HG03439 (cell line): ENCODE measurements at regions not wholly inside any gene's neighbourhood (a gene's known extent, or its start where the extent isn't known, plus 50 kb on each side); places are given as distances from the start of the nearest gene placed in this dataset.
A peak's percentile ranks its signal among the peaks of the same experiment; 100 is the strongest.
"Not testable (repeated sequence)": the region's sequence is repeated elsewhere in the genome, so short reads cannot be mapped to it uniquely, and the experiment has no call there.

Experiments used
- ATAC-seq: cut with Tn5 transposase; IDR thresholded peaks from one replicate; pipeline ENCODE4 v1.9.1; 2021; ENCODE audit warnings: mild to moderate bottlenecking, moderate library complexity; ENCODE audit not compliant: unreplicated experiment

DNA sequence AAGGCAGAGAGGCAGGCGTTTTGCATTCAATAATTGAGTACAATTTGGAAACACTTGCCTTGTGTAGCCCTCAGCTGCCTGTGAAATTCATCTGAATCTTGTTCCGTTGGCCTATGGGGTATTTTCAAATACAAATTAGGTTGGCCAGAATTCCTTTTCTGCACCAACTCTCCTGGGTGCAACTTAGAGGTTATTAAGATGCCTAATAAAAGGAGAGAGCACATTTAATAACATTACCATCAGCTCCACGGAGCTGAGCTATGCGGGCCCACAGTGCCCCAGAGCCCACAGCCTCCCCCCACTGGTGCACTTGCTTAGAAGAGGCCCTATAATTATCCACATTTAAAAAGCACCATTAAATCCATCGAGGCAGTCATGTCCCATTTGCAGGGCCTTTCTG is 367.6 kb upstream of the CLINT1 start:
- ATAC-seq: no peak

DNA sequence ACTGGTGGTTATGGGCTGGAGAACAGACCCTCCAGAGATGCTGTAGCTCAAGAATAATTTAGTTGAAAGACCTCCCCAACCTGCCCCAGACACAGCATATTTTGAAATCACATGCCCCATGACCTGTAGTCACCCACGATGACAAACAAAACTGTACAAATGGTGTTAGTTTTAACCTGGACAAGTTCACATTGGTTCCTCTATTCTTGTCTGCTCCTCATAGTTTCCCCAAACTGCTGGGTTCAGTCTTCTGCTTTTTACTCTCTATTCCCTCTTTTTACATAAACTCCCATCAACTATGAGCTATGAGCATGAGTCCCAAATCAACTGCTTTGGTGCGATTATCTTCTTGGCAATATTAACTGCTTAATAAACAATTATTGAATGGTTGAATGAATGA is 365.3 kb upstream of the CLINT1 start:
- ATAC-seq: no peak

DNA sequence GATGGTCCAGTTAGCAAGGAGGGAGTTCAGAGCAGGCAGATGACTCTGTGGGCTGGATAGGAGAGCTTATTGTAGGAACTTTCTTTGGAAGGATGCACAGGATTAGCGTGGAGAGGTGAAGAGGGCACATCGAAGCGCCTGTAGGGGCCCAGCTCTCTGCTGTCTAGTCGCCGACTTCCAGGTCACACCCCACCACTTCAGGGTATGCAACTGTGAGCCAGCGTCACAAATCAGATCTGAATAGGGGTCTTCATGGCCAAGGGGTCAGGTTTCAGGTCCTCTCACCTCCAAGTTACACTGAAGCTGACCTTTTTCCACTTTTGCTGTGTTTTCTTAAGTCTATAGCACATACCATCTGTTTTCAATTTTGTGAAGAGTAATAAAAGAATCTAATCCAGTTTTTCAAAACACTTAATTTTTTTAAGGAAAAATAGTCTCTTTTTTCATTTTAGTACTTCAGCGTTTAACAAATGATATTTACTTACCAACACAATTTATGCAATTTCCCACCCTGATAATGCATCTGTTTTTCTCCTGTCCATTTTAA is 364.2 kb upstream of the CLINT1 start:
- no peak for ATAC-seq

DNA sequence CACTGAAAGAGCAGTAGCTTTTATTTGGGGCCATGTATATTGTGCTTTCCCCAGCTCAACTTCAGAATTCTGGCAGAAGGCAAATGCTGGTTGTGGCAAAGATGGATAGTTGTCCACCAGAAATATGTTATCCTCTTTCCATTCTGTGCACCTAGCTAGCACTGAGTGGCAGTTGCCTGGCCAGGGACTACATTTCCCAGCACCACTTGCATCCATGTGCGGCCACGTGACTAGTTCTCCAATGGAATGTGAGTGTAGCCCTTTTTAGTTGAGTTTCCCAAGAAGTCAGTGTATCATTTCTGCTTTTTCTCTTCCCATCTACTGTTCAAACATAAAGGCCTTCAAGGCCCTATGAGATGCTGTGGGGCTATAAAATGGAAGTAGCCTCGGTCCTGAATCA is 354.0 kb upstream of the CLINT1 start:
- no peak for ATAC-seq

DNA sequence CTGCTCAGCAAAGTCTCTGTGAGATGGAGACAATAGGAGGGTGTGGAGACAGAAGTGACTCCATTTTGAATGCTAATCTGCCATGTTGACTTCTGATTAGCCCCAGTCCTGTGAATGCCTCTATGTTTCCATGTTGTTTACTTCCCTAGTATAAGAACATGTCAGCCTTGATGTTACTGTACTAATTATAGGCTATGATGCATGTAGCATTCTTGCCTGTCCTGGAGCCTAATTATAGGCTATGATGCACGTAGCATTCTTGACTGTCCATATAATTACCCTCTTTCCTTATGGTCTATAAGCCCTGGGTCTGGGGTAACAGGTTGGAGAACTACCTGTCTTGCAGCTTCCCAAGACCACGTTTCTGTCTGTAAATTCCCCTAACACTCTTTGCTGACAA is 353.3 kb upstream of the CLINT1 start:
- ATAC-seq: no peak

DNA sequence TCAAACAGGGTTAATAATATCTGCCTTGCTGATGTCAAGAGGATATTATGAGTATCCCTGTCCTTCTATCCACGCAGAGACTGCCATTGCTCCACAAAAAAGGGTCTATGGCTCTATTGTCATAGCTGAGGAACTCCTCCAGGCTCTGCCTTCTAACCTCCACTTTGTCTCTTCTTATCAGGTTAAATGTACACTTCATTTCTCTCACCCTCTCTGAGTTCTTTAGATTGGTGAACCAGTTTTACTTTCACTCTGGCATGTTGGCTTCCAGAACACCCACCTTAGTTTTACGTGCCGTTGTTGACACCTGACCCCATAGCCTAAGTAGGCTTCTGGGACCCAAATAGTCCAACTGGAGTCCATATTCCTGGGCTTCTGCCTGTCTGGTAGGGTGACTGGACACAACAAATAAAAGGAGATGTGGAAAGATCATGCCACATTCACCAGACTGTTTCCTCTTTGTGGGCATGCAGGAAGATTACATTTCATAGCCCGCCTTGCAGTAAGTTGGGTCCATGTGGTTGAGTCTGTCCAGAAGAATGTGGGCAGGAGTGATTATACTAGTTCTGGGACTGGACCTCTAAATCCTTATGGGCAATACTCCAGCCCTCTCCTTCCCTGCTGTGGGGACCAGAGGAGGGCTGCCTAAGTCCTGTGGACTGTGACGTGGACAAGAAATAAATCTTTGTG is 350.4 kb upstream of the CLINT1 start:
- no peak for ATAC-seq

DNA sequence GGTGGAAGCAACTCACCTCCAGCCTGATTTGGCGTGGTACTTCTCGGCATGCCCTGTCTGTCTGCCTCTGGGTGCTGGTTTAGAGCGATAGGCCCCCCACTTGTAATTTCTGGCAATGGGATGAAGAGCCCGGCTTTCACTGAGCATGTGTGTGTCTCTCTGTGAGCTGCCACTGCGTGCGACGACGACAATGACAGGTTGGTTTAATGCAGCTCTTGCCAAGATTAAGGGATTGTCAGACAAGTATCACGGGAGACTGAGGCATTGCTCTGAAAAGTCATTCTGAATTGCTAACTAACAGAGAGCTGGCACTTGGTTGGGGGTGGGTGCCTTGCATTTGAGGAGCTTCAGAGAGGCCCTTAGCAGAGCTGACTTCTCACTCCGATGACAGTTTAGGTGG is 348.8 kb upstream of the CLINT1 start:
- ATAC-seq: no peak

DNA sequence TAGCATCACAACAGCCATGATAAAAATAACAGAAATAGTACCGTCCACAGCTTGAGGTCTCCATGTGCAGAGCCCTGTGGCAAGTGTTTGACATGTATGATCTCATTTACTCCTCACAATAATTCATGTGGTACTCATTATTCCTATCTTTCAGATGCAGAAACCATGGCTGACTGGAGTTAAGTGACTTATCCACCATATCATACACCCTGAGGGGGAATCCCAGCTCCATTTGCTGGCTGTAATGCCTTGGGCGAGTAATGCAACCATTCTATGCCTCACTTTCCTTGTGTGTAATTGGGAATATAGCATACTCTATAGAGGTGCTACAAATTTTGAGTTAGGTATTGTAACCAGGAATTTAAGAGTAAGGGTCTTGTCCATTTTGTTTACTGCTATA is 347.0 kb upstream of the CLINT1 start:
- no peak for ATAC-seq

DNA sequence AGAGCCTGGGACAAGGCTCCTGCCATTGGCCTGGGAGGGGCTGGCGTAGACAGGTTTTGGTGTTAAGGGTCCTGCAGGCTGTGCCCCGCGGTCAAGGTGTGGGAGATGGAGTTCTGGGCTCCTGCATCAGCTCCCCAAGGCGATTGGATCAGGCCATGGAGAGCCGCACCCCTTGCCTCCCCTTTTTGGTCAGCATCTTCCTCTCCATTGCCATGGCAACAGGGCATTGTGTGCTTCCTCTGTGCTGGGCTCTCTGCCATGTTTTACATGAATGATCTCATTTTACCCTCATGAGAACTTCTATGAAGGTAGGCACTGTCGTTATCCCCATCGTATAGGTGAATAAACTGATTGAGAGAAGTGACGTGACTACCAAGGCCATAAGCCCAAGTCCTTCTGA is 344.3 kb upstream of the CLINT1 start:
- no peak for ATAC-seq

DNA sequence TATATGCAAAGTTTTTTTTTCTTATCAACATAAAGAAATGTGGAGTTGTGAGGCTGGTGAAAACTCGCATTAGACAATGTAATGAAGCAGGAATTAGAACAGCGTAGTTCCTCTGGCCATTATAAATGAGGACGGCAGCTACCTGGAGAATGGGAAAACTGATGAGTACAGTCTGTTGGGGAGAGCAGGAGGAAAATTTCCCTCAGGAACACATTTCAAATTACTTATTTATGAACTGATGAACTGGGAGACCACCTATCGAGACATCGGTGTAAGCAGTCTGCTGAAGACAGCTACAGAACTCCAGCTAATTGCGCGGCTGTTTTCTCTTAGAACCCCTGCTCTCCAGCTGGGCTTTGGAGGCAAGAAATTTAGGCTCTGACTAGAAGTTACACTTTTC is 343.9 kb upstream of the CLINT1 start:
- no peak for ATAC-seq

DNA sequence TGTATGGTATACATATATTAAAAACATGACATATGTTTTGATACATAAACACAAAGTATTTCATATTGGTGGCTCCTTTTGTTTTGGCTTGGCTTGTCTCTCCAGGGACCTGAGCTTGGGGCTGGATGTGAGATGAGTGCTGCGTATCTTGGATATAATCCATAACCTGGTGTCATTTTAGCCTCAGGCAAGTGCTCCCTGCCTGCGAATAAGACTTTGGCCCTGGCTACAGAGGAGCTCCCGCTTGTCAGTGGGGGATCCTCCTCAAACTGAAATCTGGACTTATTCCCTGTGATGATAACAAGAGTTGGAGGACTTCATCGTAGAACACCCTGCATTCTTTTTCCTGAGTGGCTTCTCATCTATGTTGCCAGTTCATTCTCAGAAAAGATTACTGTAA is 341.7 kb upstream of the CLINT1 start:
- ATAC-seq: no peak

DNA sequence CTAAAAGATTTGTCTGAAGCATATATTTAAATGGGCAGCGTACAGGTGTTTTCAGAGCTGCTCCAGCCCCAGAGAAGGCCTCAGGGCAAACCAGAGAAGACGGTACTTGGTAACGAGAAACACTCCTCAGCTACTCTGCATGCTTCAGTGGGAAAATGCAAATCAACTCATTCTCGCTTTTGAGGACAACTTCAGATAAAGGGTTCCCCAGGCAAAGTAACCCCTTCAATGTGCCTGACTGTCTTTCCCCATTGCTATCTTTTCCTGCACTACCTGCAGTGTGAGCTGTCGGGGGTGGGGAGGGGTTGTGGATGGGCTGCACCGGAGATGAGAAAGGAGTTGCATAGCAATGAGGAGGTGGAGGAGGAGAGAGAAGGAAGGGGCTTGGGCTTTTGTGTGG is 339.7 kb upstream of the CLINT1 start:
- peak; percentile 93 for ATAC-seq

DNA sequence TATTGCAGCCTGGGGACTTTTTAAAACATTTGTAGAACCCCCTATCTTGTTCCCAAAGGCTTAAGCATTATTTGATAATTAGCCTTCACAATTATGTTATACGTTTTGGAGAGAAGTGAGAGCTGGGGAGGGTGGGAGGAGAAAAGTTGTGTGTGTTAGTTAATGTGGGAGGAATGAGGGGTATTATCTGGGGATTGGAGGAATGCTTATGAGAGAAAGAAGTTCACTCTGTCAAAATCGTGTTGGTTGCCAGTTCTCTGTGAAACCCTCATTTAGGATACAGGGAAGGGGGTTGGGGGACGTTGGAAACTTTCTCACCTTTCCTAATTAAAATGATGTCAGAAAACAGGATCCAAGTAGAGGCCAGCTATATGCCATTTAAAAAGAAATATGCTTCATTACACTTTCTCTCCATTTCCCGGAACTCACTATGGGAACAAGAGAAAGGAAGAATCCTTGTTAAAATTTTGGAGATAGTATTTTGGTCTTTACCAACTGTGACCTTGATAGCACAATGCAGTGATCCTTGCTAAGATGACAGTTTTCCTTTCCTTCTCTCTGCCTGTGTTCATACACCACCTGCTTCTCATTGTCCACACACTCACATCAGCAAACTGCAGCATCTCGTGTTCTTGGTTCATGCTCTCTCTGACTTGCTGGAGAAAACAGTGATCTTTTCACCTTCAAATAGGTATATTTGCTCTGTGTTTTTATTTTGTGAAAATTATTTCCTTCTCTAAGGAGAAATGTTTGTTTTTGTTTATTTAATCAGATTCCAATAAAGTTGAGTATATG is 336.7 kb upstream of the CLINT1 start:
- no peak for ATAC-seq

DNA sequence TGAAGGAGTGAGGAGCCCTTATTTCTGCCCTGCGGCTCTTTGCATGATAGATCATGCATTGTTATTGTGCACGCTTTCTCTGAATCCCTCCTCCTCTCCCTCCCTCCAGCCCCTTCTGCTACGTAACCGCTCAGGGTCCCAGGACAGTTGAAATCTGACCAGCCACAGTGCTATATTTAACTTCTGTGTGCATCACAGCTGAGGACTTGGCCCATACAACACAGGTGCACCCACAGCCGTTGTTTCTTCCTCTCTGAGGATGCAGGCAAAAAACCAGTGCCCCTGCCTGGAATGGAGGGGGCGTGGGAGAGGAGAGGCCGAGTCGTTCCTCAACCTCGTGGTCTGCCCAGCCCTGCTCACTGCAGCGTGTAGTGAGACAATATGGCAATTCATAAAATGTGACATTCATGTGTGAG is 335.6 kb upstream of the CLINT1 start:
- ATAC-seq: no peak

DNA sequence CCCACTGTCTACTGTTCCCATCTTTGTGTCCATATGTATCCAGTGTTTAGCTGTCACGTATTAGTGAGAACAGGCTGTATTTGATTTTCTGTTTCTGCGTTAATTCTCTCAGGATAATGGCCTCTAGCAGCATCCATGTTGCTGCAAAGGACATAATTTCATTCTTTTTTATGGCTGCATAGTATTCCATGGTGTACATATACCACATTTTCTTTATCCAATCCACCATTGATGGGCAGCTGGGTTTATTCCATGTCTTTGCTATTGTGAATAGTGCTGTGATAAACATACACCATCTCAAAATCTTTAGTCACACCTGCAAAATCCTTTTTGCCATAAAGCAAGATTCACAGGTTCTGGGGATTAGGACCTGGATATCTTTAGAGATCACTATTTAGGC is 334.4 kb upstream of the CLINT1 start:
- ATAC-seq: not testable (repeated sequence)

DNA sequence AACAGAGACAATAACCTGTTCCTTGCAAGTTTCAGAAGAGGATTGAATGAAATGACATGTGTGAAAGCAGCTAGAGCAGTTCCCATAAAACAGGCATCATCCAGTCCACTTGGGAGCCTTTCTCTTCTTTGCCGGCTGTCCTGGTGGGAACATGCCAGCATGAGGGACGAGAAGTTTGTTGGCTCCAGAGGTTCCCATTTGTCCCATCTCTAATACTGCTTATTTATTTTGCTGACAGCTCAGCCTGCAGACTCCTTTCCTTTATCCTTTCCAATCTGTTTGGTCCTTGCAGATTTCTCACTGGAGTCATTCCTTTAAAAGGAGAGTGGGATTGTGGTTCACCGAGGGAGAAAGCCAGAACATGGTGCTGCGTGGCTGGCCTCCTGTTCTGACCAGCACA is 321.5 kb upstream of the CLINT1 start:
- ATAC-seq: no peak

DNA sequence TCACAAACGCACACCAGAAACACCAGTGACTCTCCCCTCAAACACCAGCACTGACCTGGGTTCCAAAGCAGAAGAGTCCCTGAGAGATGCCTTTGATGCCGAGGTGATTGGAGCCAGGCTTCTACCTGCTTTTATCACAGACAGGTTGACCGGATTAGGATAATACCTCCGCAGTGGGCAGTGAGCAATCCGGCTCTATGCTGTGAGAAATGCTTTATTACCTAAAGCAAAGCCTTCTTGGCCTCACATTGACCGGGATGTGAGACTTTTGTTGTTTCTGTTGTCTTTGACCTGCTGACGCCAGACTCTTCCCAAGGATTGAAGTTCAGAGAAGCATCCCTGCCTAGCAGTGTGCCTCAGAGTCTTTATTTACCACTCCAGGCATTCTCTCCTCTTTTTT is 320.3 kb upstream of the CLINT1 start:
- ATAC-seq: no peak

DNA sequence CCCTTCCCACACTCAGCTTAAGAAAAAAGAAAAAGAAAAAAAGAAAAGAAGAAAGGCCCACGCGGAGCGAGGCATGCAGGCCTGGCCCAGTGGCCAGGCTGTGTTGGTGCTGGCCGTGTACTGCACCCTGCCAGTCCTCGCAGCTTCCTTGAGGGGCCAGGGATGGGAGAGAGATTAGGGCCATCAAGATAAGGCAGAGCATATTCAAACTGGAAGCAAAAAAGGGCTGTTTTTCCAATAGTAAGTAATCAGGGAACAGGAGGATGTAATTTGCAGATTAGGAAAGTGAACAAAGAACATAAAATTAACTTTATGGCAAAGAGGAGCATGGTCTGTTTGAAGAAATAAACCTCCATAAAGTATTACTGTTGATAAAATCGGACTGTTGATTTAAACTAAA is 319.6 kb upstream of the CLINT1 start:
- ATAC-seq: no peak

DNA sequence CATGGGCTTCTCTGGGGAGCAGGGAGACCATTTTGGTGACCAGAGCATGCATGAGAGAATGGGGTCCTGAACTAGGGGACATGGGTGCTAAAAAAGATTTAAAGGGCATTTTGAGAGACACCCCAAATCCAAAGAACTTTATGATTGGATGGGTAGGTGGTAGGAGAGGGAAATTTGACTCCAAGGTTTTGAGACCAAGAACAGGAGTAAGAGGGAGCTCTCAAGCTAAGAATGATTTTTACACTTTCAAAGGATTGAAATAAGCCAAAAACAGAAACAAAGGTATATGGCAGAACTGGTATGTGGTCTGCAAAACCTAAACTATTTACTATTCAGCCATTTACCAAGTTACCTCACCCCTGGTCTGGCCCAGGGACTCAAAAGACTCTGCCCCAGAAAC is 318.2 kb upstream of the CLINT1 start:
- no peak for ATAC-seq

DNA sequence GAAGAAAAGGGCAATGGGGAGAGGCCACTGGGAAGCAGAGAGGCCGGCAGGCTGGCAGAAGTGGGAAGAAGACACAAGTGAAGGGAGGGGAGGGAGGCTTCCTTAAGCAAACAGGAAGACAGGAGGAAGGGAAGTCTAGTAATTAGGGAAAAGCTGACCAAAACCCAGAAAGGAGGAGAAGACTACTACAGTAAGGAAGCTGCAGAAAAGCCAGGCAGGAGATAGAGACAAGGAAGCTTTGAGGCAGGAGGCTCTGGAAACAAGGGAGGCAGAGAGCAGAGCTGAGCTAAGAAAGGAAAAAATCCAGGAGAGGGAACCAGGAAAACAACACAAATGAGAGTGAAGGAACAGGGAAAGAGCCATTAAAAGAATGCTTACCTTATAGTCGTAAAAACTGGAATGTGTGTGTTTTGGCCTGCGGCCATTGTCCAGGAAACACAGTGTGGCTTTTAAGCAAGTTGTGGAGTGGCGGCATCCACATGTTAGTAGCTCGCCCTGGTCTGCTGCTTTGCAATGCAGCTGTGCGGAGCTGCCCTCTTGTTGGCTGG is 317.1 kb upstream of the CLINT1 start:
- no peak for ATAC-seq

DNA sequence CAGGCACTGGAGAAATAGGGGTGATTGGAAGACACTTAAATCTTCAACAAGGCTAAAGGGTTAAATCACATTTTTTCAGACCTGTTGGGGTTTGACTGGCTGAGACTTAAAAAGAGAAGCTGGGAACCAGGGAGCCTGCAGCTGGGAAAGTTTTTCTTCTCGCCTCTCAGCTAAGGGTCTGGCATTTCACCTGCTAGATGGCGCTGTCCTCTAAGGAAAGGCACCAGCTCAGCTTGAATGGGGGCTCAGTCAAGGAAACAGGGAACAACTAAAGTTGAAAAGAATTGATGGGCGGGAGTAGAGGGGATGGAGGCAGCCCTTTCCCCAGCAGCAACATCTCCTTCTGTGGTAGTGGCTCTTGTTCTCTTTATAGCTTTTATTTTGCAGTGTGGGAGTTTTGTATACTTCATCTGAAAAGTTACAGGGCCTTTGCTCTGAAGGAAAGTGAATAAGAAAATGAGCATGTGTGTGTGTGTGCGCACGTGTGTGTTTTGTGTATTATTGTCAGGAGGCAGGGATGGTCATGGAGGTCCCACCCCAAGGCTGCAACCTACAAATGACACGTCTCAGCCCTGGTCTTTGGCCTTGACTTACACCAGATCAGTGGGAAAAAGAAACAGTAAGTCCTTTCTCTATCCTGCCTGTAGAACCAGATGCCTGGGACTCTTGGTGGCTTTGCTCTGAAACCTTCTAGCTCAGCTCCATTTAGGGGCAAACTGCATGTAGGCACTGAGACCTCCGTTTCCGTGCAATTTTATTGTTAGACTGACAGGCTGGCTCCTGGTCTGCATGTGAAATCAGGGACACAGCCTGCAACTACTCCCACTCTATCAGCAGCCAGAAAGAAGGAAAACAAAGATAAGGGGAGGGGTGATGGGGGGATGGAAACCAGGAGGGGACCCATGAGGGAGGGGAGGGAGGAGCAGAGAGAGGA is 316.2 kb upstream of the CLINT1 start:
- no peak for ATAC-seq
